NCI-H2227 (cell line): ENCODE measurements at regions not wholly inside any gene's neighbourhood (a gene's known extent, or its start where the extent isn't known, plus 50 kb on each side); places are given as distances from the start of the nearest gene placed in this dataset.
A peak's percentile ranks its signal among the peaks of the same experiment; 100 is the strongest.

Experiments used
- DNase-seq: peaks from one replicate; lab custom pipeline; 2025; ENCODE audit not compliant: unreplicated experiment; lab: John Stamatoyannopoulos, UW

DNA sequence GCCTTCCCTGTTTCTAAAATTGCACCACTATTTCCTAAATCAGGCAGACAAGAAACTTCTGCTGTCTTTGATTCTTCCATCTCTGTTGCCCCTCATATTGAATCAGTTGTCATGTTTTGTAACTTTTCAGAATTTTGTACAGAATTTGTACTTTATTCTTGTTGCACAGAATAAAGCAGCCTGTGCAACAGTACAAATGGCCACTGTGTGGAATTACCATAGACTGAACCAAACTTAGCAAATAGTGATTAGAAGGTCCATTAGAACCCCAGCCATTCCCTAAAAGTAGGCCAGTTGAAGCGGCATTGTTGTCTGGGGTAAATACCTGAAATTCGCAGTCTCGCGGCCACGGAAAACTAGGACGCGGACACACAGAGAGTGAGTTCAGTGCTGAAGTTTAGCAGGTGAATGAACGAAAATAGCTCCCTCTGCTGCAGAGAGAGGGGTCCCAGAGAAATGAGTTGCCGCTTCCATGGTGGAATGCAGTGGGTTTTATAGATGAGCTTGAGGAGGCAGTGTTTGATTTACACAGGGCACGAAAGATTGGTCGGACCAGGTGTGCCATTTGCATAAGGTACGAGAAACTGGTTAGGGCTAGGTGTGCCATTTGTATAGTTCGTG lies 71.8 kb downstream of the C4orf33 start:
- no peak for DNase-seq

DNA sequence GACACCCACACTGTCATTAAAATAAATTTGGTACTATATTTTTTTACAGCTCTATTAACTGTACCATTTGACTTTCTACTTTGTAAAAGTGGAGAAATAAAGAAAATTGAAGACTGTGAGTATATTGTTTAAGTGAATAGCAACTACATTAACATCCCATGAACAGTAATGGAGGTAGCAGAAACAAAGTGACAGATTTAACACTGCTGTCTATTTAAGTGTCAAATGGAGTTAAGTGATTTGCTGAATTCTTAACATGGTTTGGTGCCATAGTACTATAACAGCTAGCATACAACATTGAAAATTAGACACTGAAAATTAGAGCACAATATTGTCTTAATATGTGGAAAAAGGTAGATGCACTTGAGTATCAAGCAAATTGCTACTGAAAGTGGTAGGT lies 76.2 kb downstream of the C4orf33 start:
- DNase-seq: no peak

DNA sequence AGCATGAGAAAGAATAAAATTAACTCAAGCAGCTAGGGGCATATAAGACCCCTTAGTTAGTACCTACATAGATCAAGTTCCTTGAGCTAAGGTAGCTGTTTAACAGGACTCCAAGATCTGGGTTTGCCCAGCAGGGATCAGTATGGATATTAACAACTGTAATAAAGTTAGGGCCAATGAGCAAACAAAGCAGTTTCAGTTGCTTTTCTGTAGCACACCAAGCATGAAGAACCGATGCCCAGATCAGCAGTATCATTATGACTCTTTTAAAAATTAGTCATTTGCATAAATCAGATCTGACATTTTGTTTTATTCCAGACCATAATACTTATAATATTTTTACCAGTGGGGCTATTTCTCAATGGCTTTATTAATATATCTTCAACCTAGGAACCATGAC lies 80.9 kb downstream of the C4orf33 start:
- no peak for DNase-seq

DNA sequence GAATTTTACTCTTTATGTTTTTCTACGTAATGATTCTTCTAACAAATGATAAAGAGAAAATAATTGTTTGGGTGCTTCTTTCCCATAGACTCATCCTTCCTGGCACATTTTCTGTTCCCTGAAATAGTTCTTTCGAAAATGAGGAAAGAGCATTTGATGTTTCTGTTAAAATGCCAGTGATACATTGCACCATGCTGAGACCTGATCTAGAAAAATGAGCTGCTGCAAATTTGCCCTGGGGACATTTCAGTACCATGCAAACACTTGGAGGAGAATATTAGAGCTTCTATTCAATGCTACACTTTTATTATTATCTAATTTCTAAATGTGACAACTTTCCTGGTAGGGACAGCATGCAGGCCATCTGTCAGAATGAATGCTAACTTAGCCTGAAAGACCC lies 83.3 kb downstream of the C4orf33 start:
- DNase-seq: no peak

DNA sequence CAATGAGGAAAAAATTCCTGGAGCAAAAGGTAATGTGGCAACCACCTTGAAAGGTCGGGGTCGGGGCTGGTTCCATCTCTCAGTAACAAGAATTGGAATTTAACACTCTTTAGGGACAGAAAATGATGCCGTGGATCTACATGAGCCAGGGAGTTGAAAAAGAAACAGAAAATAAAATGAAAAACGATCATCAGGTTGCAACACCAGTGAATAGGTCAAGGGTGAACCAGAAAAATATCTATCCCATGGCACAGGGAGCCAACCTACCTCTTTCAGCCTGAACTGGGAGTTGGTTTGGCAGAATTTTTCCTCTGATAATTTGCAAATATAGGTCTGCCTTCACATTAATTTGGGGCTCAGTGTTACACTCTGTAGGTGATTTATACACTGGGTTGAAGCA lies 93.7 kb downstream of the C4orf33 start:
- no peak for DNase-seq

DNA sequence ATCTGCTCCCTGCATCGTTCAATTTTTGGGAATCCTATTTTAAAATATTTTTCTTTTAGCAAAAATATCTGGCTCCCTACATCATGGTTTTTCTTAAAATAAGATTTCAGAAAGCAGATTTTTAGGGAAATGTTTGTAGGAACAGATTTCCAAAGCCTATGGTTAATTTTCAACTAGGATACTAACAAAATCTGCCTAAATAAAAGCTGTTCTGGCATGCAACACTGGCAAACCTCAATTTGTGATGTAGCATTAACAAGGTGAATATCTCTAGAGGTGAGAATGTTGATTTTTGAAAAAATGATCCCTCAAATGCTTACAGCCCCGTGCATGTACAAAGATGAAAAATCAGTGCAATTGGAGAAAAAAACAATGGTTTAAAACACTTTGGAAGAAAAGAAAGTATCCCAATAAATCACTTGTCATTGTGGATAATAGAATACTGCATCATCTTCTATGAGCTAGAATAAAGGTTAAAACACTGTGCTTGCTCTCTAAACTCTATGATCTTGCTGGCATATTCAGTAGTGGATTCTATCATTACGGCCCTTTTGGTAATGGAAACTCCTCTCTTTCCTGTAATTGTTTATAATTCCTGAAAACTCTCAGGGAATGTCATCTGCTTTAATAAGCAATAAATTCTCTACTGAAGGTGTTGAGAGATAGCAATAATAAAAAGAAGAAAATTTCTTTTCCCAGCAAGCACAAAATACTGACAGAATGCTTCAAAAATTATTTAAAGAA lies 97.6 kb downstream of the C4orf33 start:
- DNase-seq: no peak

DNA sequence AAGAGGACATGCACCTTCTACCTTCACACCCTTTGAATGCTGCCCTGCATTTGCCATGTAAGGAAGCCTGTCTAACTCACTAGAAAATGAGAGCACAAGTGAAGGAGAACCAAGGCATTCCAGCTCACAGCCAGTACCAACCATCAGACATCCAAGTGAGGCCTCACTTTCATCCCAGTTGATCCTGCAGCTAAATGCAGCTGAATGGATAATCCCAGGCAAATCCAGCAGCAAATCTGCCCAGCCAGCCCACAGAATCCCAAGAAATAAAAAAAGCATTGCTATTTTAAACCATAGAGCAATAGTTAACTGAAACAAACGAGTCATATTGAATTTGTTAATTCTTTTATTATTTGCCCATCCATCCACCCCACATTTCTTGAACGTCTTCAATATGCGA lies 112.5 kb downstream of the C4orf33 start:
- no peak for DNase-seq

DNA sequence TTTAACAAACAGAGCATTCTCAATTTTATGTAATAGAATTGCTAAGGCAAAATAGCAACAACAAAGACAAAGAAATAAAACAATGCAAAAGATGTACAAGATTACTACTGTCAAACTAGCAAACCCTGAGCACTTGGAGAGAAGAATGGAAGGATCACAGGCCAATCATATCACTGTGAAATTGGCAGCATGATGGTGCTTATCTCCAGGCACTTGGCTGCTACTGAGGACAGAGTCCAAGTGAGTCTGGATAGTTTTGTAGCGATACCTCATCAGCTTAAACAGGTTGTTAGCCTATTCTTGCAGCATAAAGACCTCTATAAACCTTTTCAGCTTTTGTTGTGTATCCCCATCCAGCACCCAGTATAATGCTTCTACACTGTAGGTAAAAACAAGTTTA lies 117.7 kb downstream of the C4orf33 start:
- DNase-seq: no peak

DNA sequence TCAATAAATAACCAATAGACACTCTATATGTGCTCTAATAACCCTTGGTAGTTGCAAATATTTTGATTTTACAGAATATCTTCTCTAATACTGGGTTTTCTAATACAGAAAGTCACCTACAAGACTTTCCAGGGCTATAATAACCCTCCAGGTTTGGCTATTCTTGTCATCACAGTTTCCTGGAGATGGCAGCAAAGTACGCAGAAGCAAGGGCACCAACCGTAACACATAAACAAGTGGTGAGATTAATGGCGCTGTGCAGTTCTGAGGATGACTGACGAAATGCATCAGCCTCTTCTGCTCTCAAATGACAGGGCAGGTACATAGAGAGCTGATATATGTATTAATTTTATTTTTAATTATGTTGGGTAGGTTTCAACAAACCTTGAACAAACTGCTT lies 122.4 kb downstream of the C4orf33 start:
- peak; percentile 72 for DNase-seq

DNA sequence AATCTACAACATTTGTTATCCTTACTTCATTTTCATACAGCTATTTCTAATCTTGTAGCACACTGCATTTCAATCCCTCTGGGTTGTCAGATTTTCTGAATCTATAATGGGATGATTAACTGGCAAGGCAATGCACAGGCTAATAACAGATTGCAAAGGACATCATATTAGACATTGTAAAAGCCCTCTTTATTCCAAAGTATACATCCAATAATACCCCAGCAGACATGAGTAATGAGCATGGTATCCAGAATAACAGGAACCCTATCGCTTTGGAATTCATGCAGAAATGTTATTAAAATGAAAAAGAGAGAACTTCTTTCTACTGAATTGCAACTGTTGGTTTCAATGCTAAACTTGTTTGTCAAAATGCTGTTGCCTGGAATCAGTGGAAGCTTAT lies 122.9 kb downstream of the C4orf33 start:
- no peak for DNase-seq

DNA sequence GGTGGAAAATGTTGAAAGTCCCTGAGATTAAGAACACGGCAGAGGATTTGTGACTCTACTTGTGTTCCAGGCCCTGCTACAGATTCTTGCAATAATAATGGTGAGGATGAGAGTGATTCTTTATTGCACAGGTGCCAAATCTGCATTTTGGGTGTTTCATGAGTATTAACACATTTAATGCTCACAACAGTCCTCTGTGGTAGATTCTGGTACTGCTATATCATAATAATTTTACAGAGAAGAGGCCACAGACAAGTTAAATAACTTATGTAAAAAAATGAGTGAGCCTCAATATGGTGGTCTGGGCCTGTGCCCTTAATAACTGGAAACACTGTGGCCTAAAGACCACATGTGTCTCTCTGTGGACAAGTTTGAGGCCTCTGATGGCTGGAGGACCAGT lies 124.3 kb downstream of the C4orf33 start:
- no peak for DNase-seq

DNA sequence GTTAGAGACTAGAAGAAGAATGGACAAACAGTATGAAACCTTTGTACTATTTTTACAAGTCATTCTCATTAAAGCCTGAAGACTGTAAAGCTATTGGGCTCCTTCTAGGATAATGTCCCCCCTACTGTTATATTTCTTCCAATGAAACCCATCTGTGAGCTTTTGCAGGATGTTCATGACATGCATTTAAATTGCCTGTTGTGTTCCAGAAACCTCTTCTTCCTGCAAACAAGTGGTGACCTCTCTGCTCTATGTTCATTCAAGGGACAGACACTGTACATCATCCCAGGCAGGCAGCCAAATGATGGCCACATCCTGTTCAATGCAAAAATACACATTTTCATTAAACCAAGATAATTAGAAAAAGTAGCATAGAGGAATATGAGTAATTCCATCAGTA lies 128.0 kb downstream of the C4orf33 start:
- DNase-seq: peak; percentile 70

DNA sequence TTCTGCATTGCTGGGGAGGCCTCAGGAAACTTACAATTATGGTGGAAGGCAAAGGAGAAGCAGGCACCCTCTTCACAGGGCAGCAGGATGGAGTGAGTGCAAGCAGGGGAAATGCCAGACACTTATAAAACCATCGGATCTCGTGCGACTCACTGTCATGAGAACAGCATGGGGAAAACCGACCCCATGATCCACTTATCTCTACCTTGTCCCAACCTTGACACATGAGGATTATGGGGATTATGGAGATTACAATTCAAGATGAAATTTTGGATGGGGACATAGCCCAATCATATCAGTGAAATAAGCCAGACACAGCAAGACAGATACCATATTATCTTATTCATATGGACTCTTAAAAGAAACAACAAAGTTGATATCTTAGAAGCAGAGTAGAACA lies 134.9 kb downstream of the C4orf33 start:
- no peak for DNase-seq

DNA sequence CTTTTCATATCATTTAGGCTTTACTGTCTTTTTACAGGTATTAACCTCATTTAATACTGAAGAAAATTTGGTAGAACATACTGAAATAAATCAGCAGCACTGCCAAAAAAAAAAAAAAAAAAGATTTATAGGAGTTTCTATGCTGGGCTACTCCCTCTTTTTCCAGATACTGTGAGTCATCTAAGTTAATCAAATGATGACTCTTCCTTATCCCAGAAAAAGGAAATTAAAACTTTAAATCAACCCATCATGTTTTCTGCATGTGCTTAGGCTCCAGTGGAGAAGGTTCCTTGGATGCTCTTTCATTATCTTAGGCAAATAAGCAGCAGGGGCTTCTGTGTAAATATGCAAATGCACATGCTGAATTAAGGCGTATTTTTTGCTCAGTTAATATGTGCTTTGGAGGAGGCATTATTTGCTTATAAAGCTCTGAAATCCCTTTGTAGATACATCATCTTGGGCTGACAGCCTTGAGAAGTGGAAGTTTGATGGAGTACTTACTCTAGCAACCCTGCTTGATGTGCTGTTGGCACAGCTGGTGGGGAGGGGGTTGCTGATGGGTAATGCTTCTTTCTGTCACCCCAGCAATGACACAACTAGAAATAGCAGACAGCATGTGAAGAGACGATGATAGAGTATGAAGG lies 136.1 kb downstream of the C4orf33 start:
- peak; percentile 62 for DNase-seq

DNA sequence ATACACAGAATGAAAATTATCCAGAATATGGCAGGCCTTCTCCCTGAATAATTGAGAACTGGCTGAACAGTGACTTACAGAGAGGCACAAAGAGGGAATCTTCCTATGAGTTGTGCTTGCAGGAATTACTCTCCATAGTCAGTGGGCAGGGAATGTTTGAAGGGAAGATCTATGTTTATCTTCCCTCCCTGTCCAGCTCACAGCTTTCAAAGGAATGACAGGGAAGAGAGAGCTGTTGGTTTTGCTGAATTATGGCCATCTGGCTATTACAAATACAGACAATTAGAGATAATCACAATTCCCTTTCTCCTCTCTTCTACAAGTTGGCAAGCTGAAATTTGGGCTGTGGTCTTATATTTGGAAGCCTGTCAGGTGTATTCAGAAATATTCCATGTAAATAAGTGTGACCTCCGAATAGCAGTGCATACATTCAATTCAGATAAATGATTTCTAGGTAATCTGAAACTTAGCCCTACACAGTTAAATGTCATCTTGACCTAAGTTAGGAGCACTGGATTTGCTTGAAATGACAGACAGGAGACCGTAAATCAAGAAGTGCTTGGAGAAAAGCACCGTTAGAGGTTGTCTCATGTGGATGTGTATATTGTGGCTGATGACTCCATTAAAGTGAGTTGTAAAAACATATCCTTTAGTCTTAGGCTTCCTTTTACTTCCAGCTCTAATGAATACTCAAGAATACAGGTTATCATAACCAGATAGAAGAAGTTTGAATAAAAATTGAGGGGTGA lies 136.8 kb downstream of the C4orf33 start:
- peak; percentile 62 for DNase-seq

DNA sequence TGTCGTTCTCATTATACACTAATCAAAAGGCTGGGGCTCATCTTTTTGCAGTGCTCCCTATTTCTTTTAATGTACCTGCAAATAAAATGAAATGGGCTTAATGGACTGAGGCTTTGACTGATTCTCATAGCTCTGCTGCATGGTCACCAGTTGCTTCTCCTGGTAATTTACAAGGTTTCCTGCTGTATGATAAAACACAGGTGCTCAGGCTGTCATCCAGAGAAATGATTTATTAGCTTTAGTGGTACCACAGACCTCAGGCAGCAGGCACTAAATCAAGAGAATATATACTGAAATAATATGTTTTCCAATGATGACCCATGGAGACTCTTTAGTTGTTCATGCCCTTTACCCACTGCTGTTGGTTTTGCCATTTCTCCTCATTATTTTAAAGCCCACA lies 137.7 kb downstream of the C4orf33 start:
- peak; percentile 72 for DNase-seq

DNA sequence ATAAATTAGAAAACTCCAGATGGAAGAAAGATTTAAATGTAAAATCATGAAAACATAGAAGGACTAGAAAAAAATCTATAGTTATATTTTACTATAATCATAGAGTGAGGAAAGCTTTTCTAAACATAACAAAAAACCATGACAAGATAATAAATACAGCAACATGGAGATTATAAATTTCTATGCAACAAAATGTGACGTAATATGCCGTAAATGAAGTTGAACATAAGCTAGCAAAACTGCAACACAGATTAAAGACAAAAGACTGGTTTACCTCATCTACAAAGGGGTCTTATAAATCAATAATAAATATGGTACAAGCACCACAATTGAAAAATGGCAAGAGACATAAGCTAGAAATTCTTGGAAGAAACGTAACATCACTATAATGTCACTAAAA lies 140.4 kb downstream of the C4orf33 start:
- no peak for DNase-seq

DNA sequence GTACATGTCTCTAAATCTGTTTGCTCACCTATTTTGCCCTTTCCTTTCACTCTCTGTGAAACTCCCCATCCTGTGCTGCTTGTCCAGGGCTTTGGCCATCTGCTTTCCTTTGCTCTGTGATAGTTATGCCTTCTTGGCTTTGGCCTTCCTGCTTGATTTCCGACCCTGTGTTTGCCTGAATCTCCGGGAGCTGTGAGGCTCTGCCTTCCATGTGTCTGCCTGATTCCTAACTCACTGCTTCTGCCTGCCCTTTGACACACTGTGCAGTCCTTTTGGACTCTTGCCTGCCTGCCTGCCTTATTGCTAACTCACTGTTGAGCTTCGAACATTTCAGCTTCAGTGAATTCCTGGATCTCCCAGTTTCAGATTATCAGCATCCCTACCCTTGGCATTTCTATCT lies 143.1 kb downstream of the C4orf33 start:
- no peak for DNase-seq

DNA sequence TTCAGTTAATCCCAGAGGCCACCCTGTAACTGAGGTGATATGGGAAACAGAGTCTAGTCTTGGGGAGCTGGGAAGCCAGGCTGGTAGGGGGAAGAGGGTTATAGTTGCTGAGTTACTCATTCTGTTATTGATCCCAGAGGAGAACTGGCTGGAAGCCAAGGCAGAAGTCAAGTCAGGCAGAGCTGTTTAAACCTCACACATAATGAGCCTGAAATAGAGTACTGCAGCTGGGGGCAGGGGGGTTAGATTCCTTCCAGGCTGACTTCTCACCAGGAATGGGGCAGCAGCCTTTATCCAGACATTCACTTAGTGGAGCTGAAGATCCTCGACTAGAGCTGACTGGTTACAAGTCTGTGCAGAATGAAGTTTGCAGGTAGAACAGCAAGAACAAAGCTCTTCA lies 144.9 kb downstream of the C4orf33 start:
- peak; percentile 30 for DNase-seq

DNA sequence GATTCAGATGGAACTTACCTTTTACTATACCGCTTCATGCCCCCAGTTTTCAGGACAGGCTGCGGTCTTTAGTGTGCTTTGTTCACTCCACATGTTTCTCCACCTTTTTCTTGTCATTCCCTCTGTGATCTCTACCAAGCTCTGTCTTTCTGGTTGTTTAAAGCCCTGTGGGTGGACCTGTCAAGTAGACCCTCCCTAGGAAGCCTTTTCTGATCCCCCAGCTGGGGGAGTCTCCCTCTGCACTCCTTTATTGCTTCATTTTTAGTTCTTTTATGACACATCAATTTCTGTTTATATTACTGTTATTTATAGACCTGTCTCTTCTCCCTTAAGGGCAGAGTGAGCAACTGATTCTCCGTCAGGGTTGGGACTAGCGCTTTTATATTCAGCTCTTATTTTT lies 150.2 kb downstream of the C4orf33 start:
- no peak for DNase-seq

DNA sequence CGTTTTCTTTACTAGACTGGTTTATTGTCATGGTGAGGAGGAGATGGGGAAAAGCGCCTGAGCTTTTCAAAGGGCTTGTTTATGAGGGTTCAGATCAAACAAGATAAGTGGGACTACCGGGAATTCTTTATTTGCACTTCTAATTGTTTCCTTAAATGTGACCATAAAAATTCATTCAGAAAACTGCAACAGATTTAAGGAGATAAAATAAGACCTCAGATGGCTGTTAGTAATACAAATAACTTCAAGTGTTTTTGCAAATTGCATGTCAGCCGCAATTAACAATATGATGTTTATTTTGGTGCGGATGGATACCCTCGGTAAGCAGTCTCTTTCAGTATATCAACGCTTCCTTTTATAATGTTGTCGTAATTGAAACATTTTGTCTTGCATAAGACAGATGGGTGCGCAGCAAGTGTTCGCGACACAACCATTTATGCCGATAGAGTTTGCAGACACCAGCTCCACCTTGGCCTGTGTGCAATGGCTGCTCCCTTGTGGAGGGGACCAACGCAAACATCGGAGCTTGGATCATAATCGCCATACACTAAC lies 151.0 kb downstream of the C4orf33 start:
- peak; percentile 48 for DNase-seq

DNA sequence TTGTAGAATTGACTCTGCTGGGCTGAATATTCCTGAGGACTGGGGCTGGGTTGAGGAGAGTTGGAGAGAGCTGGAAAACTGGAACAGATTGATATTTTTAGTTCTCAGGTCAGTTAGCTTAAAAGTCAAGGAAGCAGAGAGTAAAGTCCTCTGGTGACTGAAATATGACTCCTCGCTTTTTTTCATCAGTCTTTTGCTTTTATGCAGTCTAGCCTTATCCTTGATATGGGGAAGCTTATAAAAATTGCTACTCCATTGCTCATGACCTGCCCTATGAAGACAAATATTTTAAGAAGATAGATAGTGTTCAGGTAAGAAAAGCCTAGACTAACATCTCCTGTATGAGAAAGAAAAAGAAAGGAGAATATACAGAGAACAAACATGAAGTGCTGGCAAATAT lies 152.7 kb downstream of the C4orf33 start:
- DNase-seq: no peak
